GM19455 (cell line): ENCODE measurements at regions not wholly inside any gene's neighbourhood (a gene's known extent, or its start where the extent isn't known, plus 50 kb on each side); places are given as distances from the start of the nearest gene placed in this dataset.
A peak's percentile ranks its signal among the peaks of the same experiment; 100 is the strongest.

Experiments
- ATAC-seq: cut with Tn5 transposase; IDR thresholded peaks from one replicate; pipeline ENCODE4 v1.9.1; 2021; ENCODE audit not compliant: unreplicated experiment

- ATAC-seq = no peak
Observed at GRCh38 chr4:185921583-185922555, 109.9 kb upstream of the SORBS2 start.

DNA sequence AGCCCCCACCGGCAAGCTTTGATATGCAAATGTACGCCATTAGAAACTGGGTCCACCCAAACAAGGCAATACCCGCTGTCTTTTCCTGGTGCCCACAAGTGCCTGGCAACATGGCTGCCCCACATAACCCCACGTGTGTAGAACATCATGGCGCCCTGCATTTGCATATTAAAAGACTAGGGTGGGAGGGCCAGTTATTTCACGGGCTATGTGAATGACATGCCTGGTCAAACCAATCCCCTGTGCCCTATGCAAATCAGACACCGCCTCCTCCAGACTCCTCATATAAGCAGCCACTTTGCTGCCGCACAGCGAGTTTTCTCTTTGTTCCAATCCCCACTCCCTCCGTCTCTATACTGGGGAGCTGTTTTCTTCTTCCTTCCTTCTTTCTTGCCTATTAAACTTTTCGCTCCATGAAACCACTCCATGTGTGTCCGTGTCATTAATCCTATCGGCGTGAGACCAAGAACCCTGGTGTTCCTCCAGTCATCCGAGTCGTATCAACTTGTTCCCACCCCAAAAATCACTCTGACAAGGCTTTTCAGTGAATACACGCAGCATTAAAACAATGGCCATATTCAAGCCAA is 112.6 kb upstream of the SORBS2 start:
- ATAC-seq = no peak

- no peak for ATAC-seq
Observed at GRCh38 chr4:185925910-185926360, 113.9 kb upstream of the SORBS2 start.

DNA sequence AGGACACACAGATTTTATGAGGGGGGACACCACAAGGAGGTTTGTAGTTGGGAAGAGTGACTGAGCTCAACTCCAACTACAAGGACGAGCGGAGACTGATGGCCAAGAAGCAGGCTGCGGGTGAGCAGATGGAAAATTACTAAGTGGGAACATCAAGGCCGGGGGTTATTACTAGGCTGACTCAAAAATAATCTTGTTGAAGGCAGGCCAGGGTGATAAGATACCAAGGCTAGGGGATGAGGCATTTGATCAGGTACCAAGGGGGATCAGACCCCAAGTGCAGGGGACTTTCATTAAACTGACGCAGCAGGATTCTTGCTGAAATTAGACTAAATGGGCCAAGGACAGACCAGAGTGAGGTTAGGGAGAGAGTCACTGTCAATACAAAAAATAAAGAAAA is 119.4 kb upstream of the SORBS2 start:
- ATAC-seq = no peak

DNA sequence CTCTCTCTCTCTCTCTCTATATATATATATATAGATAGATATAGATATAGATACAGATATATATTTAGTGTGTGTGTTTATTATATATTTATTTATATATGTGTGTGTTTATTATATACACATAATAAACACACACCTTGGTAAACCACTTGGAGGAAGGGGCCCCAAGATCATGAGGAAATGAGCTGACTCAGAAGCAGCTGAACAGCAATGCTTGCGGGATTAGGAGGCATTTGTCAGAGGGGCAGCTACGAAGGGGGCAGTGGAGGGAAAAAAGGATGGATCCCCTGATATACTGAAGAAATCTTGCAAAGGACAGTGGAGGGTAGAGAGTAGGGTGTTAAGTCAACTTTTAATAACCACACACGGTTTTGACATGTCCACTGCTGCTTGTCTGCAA is 120.0 kb upstream of the SORBS2 start:
- ATAC-seq = no peak

GRCh38 chr4:185932491-185932890 is 120.5 kb upstream of the SORBS2 start:
- ATAC-seq = no peak

DNA sequence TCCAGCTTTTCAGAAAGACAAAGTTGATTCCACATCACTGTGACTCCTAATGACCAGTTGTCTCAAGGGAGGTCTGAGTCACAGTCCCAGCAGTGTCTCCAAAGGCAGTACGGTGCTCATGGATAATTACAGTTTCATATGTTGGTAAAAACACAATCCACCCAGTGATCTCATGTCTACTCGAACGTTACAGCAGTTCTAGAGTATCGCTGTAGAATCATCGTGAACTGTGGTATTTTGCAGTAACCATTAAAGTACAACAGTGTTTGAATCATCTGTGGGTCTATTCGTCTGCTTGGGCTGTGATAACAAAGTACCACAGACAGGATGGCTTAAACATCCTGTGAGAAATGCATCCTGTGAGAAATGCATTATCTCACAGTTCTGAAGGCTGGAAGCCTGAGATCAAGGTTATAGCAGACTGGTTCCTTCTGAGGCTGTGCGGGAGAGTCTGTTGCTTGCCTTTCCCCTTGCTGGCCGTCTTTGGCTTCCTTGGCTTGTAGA is 121.1 kb upstream of the SORBS2 start:
- no peak for ATAC-seq

GRCh38 chr4:185936650-185937376 is 124.8 kb upstream of the SORBS2 start:
- ATAC-seq = no peak

DNA sequence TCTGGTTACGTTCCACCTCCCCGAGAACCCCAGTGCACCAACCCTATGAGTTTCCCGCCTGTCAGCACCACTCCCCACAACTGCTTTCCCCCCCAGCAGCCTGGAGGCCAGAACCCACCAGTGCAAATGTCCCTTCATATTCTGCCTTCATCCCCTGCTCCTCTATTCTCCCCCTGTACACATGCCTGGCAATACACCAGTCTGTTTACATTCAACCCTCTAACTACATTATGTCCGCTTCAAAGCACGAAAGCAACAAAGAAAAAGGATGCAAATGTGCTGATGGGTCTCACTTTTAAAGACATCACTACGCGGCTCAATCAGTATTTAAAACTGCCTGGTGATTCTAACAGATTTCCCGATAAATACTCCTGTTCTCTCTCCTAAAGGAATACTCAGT is 126.7 kb upstream of the SORBS2 start:
- ATAC-seq = no peak

GRCh38 chr4:185941461-185941860 is 127.5 kb upstream of the TLR3 start:
- ATAC-seq = no peak

DNA sequence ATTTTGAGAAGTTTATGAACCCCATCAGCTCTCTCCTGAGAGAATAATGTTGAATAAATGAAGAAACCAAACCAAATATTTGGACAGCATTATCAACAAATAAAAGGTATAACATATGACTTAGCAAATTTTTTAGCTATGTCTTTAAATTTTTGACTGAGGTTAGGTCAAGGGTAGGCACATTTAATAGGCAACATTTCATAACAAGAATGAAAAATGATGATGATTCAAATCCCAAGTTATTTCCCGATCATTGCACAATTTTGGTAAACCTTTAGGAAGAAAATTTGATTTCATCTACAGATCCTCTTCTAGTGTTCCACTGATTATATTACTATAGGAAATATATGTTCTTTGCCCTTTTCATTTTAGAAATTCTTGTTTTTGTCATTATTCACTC is 123.7 kb upstream of the TLR3 start:
- no peak for ATAC-seq

- no peak for ATAC-seq
Observed at GRCh38 chr4:185945906-185946305, 123.0 kb upstream of the TLR3 start.

DNA sequence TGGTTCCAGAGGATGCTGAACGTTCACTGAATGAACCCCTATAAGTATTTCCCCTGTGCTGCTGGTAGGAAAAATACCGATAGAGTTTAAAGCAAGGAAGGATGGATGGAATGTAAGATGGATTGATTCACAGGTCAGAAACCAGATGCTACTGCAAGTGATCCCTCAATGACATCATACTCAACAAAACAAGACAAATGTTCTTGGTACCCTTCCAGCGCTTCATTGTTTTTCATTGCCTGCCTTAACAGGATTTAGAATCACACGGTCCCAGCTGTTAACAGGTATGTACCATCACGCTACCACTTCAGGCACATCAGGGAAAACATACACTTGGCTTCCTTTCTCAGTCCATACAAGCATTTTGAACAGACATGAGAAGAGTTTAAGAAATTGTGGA is 118.1 kb upstream of the TLR3 start:
- no peak for ATAC-seq

GRCh38 chr4:185955151-185955770 is 113.7 kb upstream of the TLR3 start:
- no peak for ATAC-seq

GRCh38 chr4:185955826-185956543 is 113.0 kb upstream of the TLR3 start:
- ATAC-seq = no peak

DNA sequence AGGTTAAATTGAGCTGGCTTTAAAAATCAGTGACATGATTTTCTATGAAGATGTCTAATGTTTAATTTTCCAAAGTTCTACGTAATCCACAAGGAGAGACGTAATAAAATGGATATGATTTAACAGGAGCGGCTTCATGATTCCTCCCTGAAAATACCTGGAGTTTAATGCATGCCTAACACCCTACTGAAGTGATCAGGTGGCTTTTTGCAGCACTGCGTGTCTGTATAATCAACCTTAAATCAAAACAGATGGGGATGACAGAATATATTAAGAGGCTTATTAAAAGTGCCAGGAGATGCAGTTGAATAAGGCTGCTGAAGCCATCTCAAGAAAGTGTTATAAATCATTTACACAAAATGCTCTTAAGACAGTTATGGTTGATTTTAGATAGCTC is 112.4 kb upstream of the TLR3 start:
- ATAC-seq = no peak

DNA sequence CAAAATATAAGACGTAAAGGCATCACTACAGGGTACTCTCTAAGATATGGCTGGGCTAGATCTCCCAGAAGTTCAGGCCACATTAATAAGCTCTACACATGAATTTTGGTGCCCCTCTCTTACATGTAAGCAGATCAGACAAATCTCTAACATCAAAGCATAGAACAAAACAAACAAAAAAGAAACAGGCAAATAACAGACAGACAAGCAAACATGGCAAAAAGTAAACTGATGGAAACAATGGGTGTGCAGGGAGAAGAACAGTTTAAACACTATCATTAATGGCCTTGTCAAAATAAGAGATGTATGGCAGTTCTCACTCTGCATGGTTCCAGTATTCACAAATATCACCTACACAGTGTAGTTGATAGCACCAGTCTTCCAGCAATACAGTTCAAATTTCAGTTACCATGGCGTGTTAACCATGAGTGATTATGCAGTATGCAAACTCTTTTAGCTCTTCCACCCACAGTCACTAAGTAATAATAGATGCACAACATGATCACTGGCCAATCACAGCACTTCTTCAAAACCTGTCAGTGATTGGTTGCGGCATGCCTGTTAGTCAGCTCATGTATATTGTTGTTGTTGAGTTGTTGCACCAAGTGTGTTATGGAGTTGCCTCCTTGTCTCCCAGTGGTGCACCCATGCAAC is 110.7 kb upstream of the TLR3 start:
- no peak for ATAC-seq

DNA sequence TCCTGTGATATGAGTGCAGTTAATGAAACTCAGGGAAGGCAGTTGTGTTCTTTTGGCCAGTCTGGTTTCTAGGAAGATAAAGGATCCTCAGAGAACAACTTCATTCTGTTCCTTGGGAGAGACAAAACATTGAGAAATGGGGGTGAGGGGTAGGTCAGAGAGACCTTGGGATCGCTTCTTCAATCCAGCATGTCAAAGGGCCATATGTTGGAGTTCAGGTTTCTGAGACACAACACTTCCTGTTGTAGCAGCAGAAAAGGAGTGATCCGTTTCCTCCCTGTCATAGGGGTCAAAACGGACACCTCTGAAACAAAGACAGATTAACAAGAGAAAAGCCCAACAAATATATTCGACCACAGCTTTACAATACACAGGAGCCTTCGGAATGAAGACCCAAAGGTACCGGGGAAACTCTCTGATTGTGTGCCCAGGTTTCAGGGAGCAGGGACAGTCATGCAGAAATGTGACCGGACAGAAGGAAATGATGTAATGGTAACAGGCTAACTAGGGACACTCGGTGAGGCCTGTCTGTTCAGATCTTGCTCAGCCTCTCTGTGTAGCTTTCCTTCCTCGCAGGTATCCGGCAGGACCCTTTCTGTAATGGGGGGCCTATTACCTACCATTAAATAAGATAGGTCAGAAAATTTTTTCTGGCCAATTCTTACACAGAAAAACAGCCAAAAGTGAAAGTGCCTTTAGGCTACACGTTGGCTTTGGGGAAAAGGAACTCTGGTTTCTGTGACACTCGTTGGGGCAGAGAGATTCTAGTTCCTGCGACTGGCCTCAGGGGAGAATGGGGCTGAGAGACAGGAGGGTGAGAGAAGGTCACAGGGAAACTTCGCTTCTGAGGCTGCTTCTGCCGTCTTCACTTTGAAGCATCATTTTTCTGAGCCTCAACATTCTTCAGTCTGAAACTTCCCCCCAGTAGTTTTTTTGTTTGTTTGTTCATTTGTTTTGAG is 103.3 kb upstream of the TLR3 start:
- peak; percentile 63 for ATAC-seq

- ATAC-seq = no peak
Observed at GRCh38 chr4:185966549-185966948, 102.4 kb upstream of the TLR3 start.
